ENCODE measurements at regions not wholly inside any gene's neighbourhood (a gene's known extent, or its start where the extent isn't known, plus 50 kb on each side); places are given as distances from the start of the nearest gene placed in this dataset.

DNA sequence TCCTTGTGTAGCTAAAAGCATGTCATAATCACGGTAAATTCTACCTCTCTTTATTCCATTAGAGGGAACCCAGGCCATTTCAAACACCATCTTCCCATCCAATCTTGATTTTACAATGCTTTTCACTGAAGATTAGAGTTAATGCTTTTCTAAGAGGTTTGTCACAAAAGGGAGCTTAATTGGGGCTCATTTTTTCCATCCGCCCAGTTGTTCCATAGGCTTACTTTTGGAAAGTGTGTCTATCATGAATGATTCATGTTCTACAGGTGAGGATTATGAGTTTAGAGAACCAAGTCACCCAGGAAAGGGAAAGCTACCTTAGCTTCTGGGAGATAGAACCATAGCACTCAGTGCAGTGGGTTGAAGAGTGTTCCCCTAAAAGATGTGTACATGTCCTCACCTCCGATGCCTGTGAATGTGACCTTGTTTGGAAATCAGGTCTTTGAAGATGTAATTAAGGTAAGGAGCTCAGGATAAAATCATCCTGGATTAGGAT, 286.9 kb upstream of the RUNX1 start:
- no peak for DNase-seq

DNA sequence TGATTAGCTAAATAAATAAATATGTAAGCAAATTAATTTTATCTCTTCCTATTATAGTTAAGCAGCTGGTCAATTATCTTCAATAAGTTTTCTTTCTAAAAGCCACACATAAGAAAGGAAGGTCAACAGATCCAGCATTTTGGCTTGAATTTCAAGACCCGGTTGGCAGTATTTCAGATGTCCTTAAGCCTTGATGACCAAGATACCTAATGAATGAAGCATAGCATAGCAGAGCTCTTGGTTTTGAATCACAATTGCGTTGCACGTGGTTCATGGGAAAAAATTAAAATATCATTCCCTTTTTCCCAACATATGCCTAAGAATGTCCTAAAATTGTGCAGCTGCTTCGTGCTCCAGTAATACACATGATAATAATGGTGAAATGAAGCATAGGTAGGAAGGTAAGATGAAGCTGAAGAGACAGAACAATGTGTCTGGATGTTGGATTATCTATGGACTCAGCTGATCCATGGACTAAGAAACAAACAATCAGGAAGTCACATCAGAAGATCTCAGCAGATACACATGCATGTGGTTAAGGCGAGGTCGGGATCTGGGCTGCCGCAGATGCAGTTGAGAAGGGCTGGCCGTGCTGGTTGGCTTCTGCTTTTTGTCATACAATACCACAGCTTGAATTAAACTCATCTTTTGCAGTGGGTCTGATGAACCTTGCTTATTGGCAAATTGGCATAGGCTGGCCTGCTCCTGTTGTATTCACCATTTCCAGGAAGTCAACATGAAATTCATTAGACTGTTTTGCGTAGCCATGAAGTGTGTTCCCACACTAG, 284.9 kb upstream of the RUNX1 start:
- no peak for DNase-seq

DNA sequence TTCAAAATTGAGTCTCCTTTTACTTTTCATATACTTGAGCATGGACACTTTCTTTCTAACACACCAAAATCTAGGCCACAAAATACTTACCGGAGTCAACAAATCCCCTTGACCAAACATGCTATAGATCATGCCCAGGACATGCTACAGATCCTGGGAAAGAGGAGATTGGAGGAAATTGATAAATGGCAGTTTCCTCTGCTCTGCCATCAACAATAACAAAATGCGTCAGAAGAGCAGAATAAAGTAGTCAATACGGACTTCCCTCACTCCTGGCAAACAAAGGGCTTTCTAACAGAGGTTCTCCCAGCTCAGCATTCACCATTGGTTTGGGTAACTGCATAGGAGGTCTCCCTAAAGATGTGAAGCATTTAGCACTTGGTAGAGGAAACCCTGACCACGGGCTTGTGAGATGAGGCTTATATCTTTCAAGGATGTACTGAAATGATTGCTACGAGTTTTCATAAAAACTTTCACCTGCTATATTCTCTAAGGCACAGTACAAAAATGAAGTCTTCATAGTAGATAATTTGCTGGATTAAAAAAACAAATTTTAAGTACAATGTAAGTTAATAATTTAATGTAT, 283.8 kb upstream of the RUNX1 start:
- no peak for DNase-seq

DNA sequence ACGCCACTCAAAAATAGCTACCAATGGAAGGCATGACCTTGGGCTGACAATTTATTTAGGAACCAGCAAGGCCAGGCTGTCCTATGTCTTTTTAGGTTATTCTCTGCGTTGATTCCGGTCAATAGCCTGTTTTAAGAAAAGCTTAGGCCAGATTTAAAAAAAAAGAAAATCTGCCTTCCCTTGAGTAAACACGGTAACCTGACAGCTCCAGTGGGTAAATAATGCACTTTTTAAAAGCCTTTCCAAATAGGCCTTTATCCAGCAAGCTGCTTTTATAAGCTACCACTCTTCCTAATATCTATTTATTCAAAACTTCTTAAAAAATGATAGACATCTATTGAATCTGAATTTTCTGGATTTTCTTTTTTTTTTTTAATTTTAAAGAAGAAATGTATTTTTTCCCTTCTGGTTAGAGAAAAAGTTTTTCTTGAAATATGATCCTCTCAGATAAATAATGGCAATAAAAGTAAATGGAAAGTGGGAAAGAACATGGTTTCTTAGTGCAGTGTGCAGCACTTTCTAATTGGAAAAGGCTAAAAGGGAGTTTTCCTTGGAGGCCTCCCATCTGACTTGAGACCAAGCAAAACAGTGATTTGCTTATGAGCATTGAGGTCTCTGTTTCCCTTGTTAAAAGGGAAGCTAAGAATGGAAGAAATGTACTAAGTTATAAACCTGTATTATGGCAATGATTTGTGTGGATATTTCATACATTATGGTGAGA, 281.0 kb upstream of the RUNX1 start:
- DNase-seq, result peak; percentile 47

DNA sequence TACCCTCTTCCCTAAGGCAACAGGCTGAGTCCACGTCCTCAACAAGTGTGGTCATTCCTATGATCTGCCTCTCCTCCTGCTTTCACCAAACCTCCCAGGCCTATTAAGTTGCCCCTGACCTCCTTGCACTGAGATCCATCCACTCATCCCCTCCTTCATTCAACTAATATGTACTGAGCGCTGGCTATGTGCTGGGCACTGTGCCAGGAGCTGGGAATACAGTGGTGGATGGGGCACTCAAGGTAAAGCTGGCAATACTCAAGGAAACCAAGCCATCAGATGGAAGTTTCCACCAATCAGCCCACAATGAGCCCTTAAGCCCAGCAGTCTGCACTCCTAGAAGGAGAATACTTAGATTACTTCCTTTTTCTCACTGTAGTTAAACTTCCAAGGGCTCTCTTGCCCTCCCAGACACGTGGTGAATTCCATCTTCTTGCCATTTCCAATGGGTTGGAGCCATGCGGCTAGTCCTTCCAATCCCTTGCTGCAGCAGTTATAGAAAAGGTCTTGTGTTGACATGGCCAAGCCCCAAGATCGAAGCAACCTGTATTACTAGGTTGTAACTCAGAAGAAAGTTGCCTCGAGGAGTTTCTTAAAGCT, 279.9 kb upstream of the RUNX1 start:
- DNase-seq, result no peak

DNA sequence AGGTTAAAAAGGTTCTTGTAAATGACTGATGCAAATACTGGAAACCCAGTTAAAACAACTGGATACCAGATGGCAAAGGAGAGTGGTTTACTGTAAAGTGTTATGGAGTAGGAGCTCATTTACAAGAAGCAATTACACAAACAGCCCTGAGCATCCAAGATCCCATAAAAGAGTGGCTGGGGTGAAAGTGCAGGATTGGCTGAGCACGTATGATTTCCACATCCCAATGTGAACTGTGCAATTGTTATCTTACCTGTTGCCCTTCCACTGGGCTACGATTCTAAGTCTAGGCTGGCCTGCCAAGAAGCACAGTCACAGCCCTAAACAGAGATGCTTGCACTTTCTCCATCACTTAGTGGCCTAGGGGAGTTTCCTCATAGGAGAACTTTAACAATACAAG, 277.6 kb upstream of the RUNX1 start:
- no peak for DNase-seq

DNA sequence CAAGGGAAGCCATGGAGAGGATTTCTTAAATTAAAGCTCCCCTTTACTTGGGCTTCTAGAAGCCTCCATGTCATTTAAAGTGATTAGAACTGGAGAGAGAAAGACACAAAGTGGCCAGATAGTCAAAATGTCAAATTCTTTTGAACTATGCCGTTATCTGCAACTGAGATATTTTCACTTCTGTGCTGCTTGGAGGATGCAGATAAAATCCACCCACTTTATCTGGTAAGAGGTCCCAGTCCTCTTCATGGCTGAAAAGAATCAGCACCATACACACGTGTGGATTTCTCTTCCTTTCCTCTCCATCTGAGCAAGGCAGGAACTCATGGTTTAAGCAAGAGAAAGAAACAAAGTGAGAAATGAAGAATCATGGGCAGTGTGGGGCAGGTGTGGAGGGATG, 276.9 kb upstream of the RUNX1 start:
- DNase-seq, result no peak

DNA sequence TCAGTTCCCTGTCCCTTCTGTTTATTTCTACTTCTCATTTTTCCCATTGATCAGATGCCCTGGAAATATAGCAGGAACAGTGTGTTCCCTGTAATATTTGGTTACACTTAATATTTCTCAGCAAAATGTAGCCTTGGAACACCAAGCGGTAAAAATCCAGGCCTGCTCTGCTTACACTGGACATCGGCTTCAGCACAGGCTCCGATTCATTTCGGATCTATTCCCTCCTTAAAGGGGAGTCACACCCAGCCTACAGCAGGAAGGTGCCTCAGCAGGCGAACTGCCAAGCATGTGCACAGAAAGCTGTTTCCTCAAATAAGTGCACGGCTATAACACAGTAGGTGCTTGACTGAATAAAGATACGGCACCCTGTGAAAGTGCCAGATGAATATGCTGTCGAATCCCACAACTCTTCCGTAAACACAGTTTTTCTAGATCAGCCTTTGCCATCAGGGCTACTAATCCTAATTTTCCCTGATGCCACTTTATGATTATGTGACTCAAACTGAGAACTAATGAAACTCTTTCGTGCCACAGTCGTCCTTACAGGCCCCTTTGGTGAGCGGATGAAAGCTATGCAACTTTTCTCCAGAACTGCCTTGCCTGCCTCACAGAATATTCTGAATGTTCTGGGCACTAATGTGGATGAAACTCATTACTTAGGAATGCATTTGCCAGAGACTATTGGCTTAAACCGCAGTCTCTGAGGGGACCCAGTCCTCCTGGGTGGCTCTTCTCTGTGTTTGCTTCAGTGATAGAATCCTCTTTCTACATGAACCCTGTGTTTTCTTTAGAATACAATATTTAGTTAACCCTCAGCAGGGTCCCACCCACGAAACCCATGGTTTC, 275.5 kb upstream of the RUNX1 start:
- peak; percentile 54 for DNase-seq

DNA sequence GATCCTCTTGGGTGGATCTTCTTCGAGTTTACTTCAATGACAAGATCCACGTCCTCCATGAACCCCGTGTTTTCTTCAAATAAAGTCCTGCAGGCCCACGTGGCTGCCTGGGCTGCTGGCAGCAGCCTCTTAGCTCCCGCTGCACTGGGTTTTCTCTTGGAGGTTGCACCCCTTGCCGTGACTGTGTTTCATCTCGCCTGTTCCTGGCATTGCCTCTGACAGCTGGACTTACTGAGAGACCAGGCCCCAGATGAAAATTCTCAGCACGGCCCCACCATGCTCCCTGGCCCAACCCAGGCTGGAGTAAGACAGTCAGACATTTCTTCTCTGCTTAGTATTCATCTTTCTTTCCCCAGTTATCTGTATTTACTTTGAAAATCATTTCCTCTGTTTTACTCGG, 274.8 kb upstream of the RUNX1 start:
- DNase-seq, result peak; percentile 86

DNA sequence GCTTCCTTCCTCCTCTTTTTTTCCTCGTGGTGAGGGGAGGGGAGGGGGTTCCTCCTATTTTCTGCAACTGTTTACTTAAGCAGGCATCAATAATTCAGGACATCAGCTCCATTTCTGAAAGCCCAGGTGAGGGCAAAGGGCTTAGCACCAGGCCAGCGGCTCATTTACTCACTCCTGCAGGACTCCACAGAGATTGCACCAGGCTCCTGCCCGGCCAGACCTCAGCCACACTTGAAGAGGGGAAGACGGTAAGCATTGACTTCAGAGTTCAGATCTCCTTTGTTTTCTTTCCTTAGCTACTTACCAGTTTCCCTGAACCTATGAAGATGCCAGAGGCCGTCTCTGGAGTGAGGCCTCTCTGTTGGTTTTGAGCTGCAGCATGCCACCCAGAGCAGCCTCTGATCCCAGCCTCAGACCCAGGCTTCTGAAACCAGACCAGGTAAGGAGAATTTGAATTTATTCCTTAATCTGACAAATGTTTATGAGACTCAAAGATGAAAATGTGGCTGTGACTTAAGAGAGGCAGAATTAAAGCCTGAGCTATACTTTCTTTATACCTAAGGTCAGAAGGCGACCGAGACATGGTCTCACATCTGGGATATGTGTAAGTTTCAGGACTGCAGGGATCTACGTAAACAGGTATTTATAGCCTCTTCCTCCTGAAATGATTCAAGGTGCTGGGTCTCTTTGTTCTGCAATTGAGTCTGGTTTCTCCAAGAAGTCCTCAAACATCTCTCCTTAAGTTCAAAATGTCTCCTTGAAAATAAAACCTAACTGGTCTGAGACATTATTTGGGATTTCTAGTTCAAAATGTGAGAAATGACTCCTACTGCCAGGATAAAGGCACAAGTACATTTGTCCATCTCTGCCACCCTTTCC, 272.5 kb upstream of the RUNX1 start:
- DNase-seq, result no peak

DNA sequence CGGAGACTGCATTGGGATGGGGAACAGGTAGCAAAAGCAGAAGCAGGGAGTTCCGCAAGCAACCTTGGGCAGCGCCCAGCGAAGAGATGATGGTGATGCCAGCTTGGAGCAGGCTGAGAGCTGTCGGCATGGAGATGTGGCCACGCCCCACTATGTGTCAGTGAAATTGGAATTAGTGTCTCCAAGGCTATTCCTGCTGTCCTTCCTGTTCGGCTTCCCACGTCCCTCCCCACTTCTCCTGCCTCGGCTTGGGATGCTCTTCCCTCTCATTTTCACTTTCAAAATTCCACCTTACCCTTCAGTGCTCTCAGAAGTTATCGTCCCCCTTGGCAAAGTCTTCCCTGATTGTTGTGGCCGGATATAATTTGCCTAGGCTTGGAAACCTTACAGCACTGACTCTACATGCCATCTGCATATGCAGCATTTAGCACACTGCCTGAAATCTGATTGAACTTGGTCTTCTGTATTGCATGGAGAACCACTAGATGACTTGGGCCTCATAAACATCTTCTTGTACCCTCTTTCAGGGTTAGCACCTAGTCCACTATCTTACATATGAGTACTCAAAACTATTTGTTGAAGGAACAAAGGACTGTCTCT, 270.7 kb upstream of the RUNX1 start:
- no peak for DNase-seq

DNA sequence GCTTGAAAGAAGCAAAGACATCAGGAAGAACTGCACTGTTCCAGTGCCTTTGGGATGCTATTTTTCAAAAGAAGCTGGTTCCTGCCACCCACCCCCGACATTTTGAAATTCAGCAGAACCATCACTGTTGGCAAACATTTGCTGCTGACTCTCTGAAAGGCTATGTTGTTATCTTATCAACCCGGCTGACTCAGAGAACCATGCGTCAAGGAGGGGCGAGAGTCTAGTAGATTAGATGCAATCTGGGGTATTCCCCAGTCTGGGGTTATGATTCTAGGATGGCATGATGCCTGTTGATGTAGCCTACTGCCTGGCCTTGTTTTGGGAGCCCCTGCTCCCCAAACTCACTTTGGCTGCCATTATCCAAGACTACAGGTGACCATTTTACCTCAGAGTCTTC, 267.8 kb upstream of the RUNX1 start:
- DNase-seq, result no peak

DNA sequence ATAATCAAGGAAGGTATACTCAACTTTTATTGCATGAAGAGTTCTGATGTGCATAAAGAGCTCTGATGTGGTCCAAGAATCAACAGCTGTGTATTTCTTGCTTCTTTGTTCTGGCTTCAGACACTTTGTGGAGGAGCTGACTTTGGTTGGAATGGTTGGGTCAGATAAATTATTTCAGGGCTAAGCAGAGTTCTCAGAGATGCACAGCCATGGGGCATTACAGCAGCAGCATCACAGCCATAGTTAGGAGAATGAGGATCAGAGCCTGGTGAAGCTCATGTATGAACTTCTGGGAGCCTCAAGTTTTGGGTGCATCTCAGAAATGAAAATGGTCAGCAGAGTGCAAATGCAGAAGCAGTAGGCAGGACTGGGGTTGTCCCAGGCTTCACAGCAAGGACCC, 267.4 kb upstream of the RUNX1 start:
- no peak for DNase-seq

DNA sequence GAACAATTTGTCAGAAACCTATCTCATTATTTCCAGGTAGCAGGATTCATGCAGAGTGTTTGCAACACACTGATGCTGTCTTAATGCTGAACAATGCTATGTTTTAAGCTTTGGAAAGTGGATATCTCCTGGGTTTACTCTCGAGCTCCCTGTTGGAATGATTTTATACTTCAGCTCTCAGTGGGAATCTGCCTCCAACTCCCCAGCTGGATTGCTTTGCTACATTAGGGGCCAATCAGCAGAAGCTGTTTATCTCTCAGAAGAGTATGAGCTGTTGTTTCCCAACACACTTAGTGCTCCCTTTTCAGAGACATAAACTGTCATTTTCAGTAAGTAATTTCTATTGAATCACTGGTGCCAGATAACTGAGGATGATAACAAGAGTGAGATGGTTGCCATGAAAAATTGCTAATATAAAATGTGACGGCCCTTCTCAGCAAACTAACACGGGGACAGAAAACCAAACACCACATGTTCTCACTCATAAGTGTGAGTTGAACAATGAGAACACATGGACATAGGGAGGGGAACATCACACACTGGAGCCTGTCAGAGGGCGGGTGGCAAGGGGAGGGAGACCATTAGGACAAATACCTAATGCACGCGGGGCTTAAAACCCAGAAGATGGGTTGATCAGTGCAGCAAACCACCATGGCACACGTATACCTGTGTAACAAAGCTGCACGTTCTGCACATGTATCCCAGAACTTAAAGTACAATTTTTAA, 265.9 kb upstream of the RUNX1 start:
- DNase-seq, result no peak

DNA sequence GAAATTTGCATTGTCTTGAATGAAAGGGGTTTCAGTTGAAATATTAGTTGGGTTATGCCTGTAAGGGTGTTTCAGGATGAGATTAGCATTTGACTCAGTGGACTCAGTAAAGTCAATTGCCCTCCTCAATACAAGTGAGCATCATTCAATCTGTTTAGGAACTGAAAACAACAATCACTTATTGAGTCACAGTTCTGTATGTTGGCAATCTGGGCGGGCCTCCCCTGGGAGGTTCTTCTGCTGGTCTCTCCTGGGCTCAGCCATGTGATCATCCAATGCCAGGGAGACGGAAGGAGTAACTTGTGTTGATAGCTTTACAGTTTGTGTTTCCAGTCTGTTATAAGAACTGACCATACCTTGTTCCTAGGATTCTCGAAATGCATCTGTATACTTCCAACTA, 262.9 kb upstream of the RUNX1 start:
- no peak for DNase-seq

DNA sequence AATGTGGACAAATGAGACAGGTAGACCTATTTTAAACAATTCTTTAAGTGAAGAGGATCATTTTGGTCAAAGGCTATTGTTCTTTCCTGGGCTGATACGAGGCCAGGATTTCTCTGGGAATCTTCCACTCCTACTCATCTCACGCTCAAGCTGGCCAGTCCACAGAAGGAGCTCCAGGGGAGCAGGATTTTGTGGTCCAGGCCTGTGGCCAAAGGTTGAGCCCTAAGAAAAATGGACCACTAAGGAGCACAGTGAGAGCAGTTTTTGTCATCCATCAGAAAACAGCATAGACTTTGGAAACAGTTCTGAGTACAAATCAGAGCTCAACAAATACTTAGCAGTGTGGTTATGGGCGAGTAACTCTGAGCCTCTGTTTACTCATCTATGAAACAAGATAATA, 260.2 kb upstream of the RUNX1 start:
- no peak for DNase-seq

DNA sequence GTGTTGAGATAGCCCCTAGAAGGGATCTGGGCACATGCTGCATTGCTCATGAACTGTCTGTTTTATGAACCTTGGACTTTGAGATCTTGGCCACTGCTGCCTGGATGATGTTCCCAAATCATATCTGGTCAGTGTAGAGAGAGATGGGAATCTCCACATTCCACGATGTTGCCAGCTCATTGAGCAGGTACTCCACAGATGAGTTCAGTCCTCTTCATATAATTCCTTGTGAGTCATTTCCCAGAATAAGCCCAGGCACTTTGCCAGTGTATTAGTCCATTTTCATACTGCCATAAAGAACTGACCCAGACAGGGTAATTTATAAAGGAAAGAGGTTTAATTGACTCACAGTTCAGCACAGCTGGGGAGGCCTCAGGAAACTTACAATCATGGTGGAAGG, 254.0 kb upstream of the RUNX1 start:
- no peak for DNase-seq

DNA sequence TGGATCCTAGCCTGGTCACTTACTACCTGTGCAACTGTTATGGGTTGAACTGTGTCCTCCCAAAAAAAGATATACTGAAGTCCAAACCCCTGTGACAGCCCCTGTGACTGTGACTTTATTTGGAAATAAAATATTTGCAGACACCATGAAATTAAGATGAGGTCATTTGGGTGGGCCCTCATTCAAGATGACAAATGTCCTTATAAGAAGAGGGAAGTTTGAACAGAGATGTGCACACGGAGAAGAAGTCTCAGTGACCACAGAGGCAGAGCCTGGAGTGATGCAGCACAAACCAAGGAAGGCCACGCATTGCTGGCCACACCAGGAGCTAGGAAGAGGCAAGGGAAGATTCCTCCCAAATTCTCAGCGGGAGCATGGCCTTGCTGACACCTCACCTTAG, 249.7 kb upstream of the RUNX1 start:
- DNase-seq, result no peak

DNA sequence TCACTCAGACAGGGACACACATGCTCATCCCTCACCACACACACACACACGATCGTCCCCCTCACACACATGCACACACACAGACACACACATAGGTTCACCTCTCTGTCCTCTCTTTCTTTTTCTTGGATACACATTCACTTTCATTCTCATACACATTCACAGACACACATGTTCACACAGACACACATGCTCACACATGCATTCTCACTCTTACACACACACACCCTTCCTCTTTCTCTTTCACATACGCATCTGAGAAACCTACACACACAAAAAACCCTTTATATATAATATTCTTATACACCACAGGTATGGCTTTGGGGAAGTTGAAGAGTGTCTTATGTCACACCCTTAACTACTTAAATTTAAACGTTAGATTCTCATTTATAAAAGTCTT, 248.6 kb upstream of the RUNX1 start:
- no peak for DNase-seq
